Muscle of back (tissue), 3 donors: ENCODE measurements at regions not wholly inside any gene's neighbourhood (a gene's known extent, or its start where the extent isn't known, plus 50 kb on each side); places are given as distances from the start of the nearest gene placed in this dataset.

ENCODE experiments used
- DNase-seq, 3 donors: peaks; one replicate each; pipeline versions ENCODE4 v3.0.0 to v3.0.0-alpha.2; 2013

- DNase-seq, result no peak
Measured at GRCh38 chr2:37865640-37866039, 59.4 kb upstream of the RMDN2 start.

GRCh38 chr2:37866171-37866934 lies 58.7 kb upstream of the RMDN2 start:
- no peak for DNase-seq

GRCh38 chr2:37867166-37867565 lies 57.9 kb upstream of the RMDN2 start:
- DNase-seq, result no peak

GRCh38 chr2:37868866-37869265 lies 56.2 kb upstream of the RMDN2 start:
- DNase-seq, result no peak

- no peak for DNase-seq
Measured at GRCh38 chr2:37869304-37869703, 55.8 kb upstream of the RMDN2 start.

GRCh38 chr2:37869771-37870170 lies 55.3 kb upstream of the RMDN2 start:
- no peak for DNase-seq

GRCh38 chr2:37870829-37871228 lies 54.3 kb upstream of the RMDN2 start:
- peak; percentile 51 to 78 (median 51) for DNase-seq

- peak in 1 of 3 donors; percentile 76 for DNase-seq
Measured at GRCh38 chr2:37871456-37872191, 53.5 kb upstream of the RMDN2 start.

- no peak for DNase-seq
Measured at GRCh38 chr2:37872192-37872750, 52.8 kb upstream of the RMDN2 start.

- no peak for DNase-seq
Measured at GRCh38 chr2:37873229-37873628, 51.9 kb upstream of the RMDN2 start.

GRCh38 chr2:37873749-37874330 lies 51.2 kb upstream of the RMDN2 start:
- DNase-seq, result no peak

GRCh38 chr2:37874470-37874869 lies 50.6 kb upstream of the RMDN2 start:
- no peak for DNase-seq
